ENCODE measurements at regions not wholly inside any gene's neighbourhood (a gene's known extent, or its start where the extent isn't known, plus 50 kb on each side); places are given as distances from the start of the nearest gene placed in this dataset.
"Not testable (repeated sequence)": the region's sequence is repeated elsewhere in the genome, so short reads cannot be mapped to it uniquely, and the experiment has no call there.

DNA sequence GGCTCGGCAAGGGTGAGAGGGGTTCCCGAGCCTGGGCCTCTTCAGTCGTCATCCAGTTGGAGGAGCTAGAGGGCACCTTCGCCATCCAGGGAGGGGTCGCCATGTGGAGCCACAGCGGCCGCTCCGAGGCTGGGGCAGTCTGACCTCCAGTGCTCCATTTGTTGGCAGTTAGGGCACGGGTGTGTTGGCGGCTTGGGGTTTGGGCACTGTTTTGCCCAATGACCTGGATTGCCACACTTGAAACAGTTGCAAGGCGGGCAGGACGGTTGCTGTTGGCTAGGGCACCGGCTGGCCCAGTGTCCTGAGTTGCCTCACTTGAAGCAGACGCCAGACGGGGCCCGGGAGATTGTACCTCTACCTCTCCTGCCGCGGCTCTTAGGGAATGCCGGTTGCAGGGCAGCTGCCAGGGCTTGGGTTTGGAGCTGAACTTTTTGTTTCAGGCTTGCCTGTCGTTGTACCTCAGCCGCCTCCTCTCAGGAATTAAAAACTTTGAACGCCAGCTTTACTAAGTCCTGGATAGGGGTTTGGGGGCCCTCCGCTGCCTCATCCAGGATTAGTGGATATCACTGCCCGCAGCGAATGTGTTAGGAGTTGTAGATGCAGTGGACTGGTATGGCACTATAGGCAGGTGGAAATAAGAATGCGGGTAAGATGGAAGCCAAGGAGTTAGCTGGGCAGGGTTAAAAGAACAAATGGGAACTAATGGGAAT lies 639.9 kb upstream of the DPP6 start:
- H3K27me3 Mint-ChIP-seq; H3K4me1 Mint-ChIP-seq; H3K36me3 ChIP-seq (ENCODE audit: insufficient read depth, low read length); CTCF ChIA-PET; H3K27me3 ChIP-seq (ENCODE audit: insufficient read depth, low read length, poor library complexity, severe bottlenecking); H3K4me3 ChIP-seq (ENCODE audit: low read length); H3K4me1 ChIP-seq (ENCODE audit: insufficient read depth, low read length); POLR2A ChIA-PET; H3K4me3 Mint-ChIP-seq; H3K27ac Mint-ChIP-seq; DNase-seq; H3K36me3 Mint-ChIP-seq; H3K9me3 ChIP-seq (ENCODE audit: low read length): not testable (repeated sequence)
- H3K27ac ChIP-seq (ENCODE audit: low read depth, low read length): peak overlapping the region; percentile 76
- H3K9me3 Mint-ChIP-seq: peaks cover 12 to 25% (median 17%) of the 10 kb centered on the region in 5 donors

DNA sequence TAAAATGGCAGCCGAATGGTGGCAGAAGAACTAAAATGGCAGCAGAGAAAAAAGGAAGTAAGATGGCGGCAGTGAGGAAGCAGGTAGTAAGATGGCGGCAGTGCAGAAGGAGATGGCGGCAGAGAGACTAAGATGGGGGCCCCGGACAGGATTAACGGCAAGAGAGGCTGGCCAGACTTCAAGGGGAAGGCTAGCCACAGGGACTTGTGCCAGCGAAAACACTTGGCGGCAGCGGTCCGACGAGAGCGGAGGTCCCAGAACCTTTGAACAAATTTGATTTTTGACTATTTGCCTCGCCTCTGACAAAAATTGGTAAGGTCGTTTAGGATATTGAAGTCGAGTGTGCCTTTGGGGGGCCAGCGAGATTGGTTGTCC lies 639.4 kb upstream of the DPP6 start:
- POLR2A ChIA-PET; H3K36me3 Mint-ChIP-seq; H3K27ac Mint-ChIP-seq; CTCF ChIA-PET; H3K27me3 Mint-ChIP-seq; H3K9me3 ChIP-seq (ENCODE audit: low read length); H3K4me1 Mint-ChIP-seq; DNase-seq; H3K4me3 ChIP-seq (ENCODE audit: low read length); H3K36me3 ChIP-seq (ENCODE audit: insufficient read depth, low read length); H3K27me3 ChIP-seq (ENCODE audit: insufficient read depth, low read length, poor library complexity, severe bottlenecking); H3K4me1 ChIP-seq (ENCODE audit: insufficient read depth, low read length); H3K4me3 Mint-ChIP-seq: not testable (repeated sequence)
- H3K9me3 Mint-ChIP-seq: peaks cover 12 to 25% (median 17%) of the 10 kb centered on the region in 5 donors
- H3K27ac ChIP-seq (ENCODE audit: low read depth, low read length): peak overlapping the region; percentile 76

- H3K27ac Mint-ChIP-seq: no peak overlapping the region
- Histone ChIP-seq H3K9me3 (ENCODE audit: low read length) (no peaks in the 10 kb centered on the region), H3K4me3 (ENCODE audit: low read length) (no peak overlapping the region), H3K27ac (ENCODE audit: low read depth, low read length) (peak overlapping the region; percentile 76), H3K4me1 (ENCODE audit: insufficient read depth, low read length) (no peaks in the 10 kb centered on the region), H3K36me3 (ENCODE audit: insufficient read depth, low read length) (no peaks in the 10 kb centered on the region), H3K27me3 (ENCODE audit: insufficient read depth, low read length, poor library complexity, severe bottlenecking) (no peaks in the 10 kb centered on the region)
- ChIA-PET POLR2A (no interaction called here), CTCF (no interaction called here)
- no peaks in the 10 kb centered on the region for H3K4me1 Mint-ChIP-seq
- H3K27me3 Mint-ChIP-seq: peaks cover 0 to 2% of the 10 kb centered on the region in 2 donors
- H3K4me3 Mint-ChIP-seq: no peak overlapping the region
- H3K9me3 Mint-ChIP-seq: peaks cover 12 to 25% (median 17%) of the 10 kb centered on the region in 5 donors
- peaks cover 0 to 1% (median 0%) of the 10 kb centered on the region in 3 donors for H3K36me3 Mint-ChIP-seq
- DNase-seq: no peak
These were observed 639.0 kb upstream of the DPP6 start for GRCh38 chr7:153413199-153413539.

- Mint-ChIP-seq H3K27ac (no peak overlapping the region), H3K36me3 (peaks cover 0 to 1% (median 0%) of the 10 kb centered on the region in 3 donors), H3K4me1 (no peaks in the 10 kb centered on the region), H3K4me3 (no peak overlapping the region), H3K9me3 (peaks cover 12 to 25% (median 17%) of the 10 kb centered on the region in 5 donors), H3K27me3 (peaks cover 0 to 2% of the 10 kb centered on the region in 2 donors)
- Histone ChIP-seq H3K4me1 (ENCODE audit: insufficient read depth, low read length) (no peaks in the 10 kb centered on the region), H3K36me3 (ENCODE audit: insufficient read depth, low read length) (no peaks in the 10 kb centered on the region), H3K27me3 (ENCODE audit: insufficient read depth, low read length, poor library complexity, severe bottlenecking) (no peaks in the 10 kb centered on the region), H3K27ac (ENCODE audit: low read depth, low read length) (peak overlapping the region; percentile 76), H3K9me3 (ENCODE audit: low read length) (no peaks in the 10 kb centered on the region), H3K4me3 (ENCODE audit: low read length) (no peak overlapping the region)
- POLR2A ChIA-PET: no interaction called here
- no peak for DNase-seq
- CTCF ChIA-PET: no interaction called here
These were observed 638.5 kb upstream of the DPP6 start for GRCh38 chr7:153413540-153414287.

- CTCF ChIA-PET: no interaction called here
- H3K4me1 ChIP-seq (ENCODE audit: insufficient read depth, low read length): no peaks in the 10 kb centered on the region
- no peak overlapping the region for H3K4me3 Mint-ChIP-seq
- H3K9me3 Mint-ChIP-seq: peaks cover 12 to 25% (median 17%) of the 10 kb centered on the region in 5 donors
- POLR2A ChIA-PET: no interaction called here
- H3K27me3 ChIP-seq (ENCODE audit: insufficient read depth, low read length, poor library complexity, severe bottlenecking): no peaks in the 10 kb centered on the region
- DNase-seq: no peak
- peaks cover 0 to 2% of the 10 kb centered on the region in 2 donors for H3K27me3 Mint-ChIP-seq
- no peaks in the 10 kb centered on the region for H3K36me3 ChIP-seq (ENCODE audit: insufficient read depth, low read length)
- H3K4me3 ChIP-seq (ENCODE audit: low read length): no peak overlapping the region
- H3K27ac ChIP-seq (ENCODE audit: low read depth, low read length): peak overlapping the region; percentile 25
- no peaks in the 10 kb centered on the region for H3K9me3 ChIP-seq (ENCODE audit: low read length)
- H3K4me1 Mint-ChIP-seq: no peaks in the 10 kb centered on the region
- H3K36me3 Mint-ChIP-seq: peaks cover 0 to 1% (median 0%) of the 10 kb centered on the region in 3 donors
- no peak overlapping the region for H3K27ac Mint-ChIP-seq
These were observed 637.9 kb upstream of the DPP6 start for GRCh38 chr7:153414288-153414629.

DNA sequence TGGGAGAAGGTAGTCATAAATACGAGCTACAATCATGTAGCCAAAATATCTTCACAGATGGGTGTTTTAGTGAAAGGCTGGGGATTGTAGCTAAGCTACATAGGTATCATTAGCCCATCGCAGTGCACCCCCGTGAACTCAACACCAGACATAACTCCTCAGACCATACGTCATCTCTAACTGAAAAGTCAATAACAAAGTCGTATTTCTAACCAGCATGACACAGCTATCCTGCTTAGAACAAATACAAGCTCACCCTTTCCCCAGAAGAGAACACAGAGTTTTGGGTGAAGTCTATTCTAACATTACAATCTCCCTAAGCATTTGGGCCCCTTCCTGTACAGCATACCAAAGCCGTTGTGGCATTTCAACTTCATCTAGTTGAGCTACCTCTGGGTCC lies 636.6 kb upstream of the DPP6 start:
- no peaks in the 10 kb centered on the region for H3K4me1 ChIP-seq (ENCODE audit: insufficient read depth, low read length)
- no peak overlapping the region for H3K27ac ChIP-seq (ENCODE audit: low read depth, low read length)
- no peak for DNase-seq
- no peak overlapping the region for H3K4me3 ChIP-seq (ENCODE audit: low read length)
- H3K4me1 Mint-ChIP-seq: no peaks in the 10 kb centered on the region
- peaks cover 10 to 25% (median 15%) of the 10 kb centered on the region in 5 donors for H3K9me3 Mint-ChIP-seq
- no peak overlapping the region for H3K4me3 Mint-ChIP-seq
- CTCF ChIA-PET: no interaction called here
- peaks cover 0 to 1% (median 0%) of the 10 kb centered on the region in 3 donors for H3K36me3 Mint-ChIP-seq
- H3K27me3 Mint-ChIP-seq: peaks cover 0 to 2% of the 10 kb centered on the region in 2 donors
- H3K36me3 ChIP-seq (ENCODE audit: insufficient read depth, low read length): no peaks in the 10 kb centered on the region
- no peaks in the 10 kb centered on the region for H3K27me3 ChIP-seq (ENCODE audit: insufficient read depth, low read length, poor library complexity, severe bottlenecking)
- H3K9me3 ChIP-seq (ENCODE audit: low read length): no peaks in the 10 kb centered on the region
- no peak overlapping the region for H3K27ac Mint-ChIP-seq
- POLR2A ChIA-PET: no interaction called here

DNA sequence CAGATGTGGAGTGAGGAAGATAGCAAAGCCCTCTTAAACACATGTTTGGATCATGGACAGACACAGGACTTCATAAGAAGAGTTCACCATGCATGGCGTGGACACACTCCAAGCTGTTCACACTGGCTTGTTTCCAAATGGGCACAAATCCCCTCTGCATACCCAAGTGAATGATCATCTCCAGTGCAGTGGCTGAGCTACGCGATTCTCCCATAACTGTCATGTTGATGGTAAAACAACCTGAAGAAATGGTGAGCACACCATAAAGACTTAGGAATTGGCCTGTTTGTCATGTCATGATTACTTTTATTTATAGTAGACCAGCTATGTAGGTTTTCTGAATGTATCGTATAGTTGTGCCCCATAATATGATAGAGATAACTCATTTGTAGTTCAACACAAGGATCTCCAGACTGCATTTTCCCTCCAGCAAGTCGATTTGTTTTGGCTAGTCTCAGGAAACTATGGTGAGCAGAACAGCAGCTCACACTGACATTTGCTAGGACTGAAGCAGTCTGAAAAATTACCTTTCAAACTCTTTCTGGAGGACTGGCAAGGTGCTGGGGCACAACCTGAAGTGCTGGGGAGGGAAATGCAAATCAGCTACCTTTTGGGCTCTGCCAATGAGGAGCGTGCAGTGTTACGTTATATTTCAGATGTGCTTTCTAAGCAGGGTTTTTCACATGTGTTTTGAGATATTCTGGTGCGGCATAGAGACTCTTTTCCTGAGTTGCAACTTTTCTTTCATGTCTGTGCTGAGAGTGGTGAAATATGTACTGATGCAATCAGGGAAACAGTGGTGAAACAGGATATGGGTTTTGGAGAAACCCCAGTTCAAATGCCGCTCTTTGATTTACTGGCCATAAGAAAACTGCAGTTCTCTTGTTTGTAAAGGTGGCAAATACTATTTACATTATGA lies 629.6 kb upstream of the DPP6 start:
- H3K9me3 ChIP-seq (ENCODE audit: low read length): no peaks in the 10 kb centered on the region
- H3K4me3 Mint-ChIP-seq: no peak overlapping the region
- no peaks in the 10 kb centered on the region for H3K36me3 ChIP-seq (ENCODE audit: insufficient read depth, low read length)
- no peaks in the 10 kb centered on the region for H3K4me1 Mint-ChIP-seq
- ChIA-PET POLR2A (no interaction called here), CTCF (no interaction called here)
- no peak overlapping the region for H3K4me3 ChIP-seq (ENCODE audit: low read length)
- no peaks in the 10 kb centered on the region for H3K36me3 Mint-ChIP-seq
- no peak overlapping the region for H3K27ac ChIP-seq (ENCODE audit: low read depth, low read length)
- H3K4me1 ChIP-seq (ENCODE audit: insufficient read depth, low read length): no peaks in the 10 kb centered on the region
- H3K27me3 ChIP-seq (ENCODE audit: insufficient read depth, low read length, poor library complexity, severe bottlenecking): no peaks in the 10 kb centered on the region
- H3K27ac Mint-ChIP-seq: no peak overlapping the region
- H3K9me3 Mint-ChIP-seq: peaks cover 0 to 6% (median 4%) of the 10 kb centered on the region in 5 donors
- no peaks in the 10 kb centered on the region for H3K27me3 Mint-ChIP-seq
- no peak for DNase-seq

GRCh38 chr7:153423210-153423590 lies 629.0 kb upstream of the DPP6 start:
- Histone ChIP-seq H3K27me3 (ENCODE audit: insufficient read depth, low read length, poor library complexity, severe bottlenecking) (no peaks in the 10 kb centered on the region), H3K4me1 (ENCODE audit: insufficient read depth, low read length) (no peaks in the 10 kb centered on the region), H3K27ac (ENCODE audit: low read depth, low read length) (no peak overlapping the region), H3K36me3 (ENCODE audit: insufficient read depth, low read length) (no peaks in the 10 kb centered on the region), H3K9me3 (ENCODE audit: low read length) (no peaks in the 10 kb centered on the region), H3K4me3 (ENCODE audit: low read length) (no peak overlapping the region)
- Mint-ChIP-seq H3K9me3 (peaks cover 0 to 8% (median 4%) of the 10 kb centered on the region in 5 donors), H3K27me3 (no peaks in the 10 kb centered on the region), H3K27ac (no peak overlapping the region), H3K4me1 (no peaks in the 10 kb centered on the region), H3K36me3 (no peaks in the 10 kb centered on the region), H3K4me3 (no peak overlapping the region)
- ChIA-PET CTCF (no interaction called here), POLR2A (no interaction called here)
- DNase-seq: no peak
